K562 (cell line): ENCODE measurements at regions not wholly inside any gene's neighbourhood (a gene's known extent, or its start where the extent isn't known, plus 50 kb on each side); places are given as distances from the start of the nearest gene placed in this dataset.

Experiments used
- ATF3 ChIP-seq, 2 experiments: fragments of 450-650 bp in 1 of 2; sonication (generic) in 1 of 2; formaldehyde crosslinking in 1 of 2; IDR thresholded peaks in 1 of 2; conservative IDR thresholded peaks in 1 of 2; 2 replicates each; pipeline versions ENCODE4 v1.6.1 to v1.8.1; 2016 to 2023; ENCODE audit warnings: mild to moderate bottlenecking in 2 of 2, moderate library complexity in 2 of 2, inconsistent platforms in 1 of 2, missing genetic modification reagents in 1 of 2
- BHLHE40 ChIP-seq: IDR thresholded peaks from 2 replicates; pipeline ENCODE4 v1.6.1; 2011; ENCODE audit warnings: low read length, improper control_type of control experiment
- CC2D1A ChIP-seq: fragments of 450-650 bp; IDR thresholded peaks from 2 replicates; pipeline ENCODE4 v1.6.1; 2017; ENCODE audit warnings: mild to moderate bottlenecking
- CREB5 ChIP-seq: fragments of 250-450 bp; sonication (Bioruptor Pico); IDR thresholded peaks from 2 replicates; pipeline ENCODE4 v1.5.0; 2020; ENCODE audit warnings: mild to moderate bottlenecking
- DNMT1 ChIP-seq: fragments of 450-650 bp; IDR thresholded peaks from 2 replicates; pipeline ENCODE4 v1.6.1; 2016; ENCODE audit warnings: antibody characterized with exemption, mild to moderate bottlenecking
- EP400 ChIP-seq: fragments of 450-650 bp; IDR thresholded peaks from 2 replicates; pipeline ENCODE4 v1.6.1; 2017; ENCODE audit warnings: antibody characterized with exemption, mild to moderate bottlenecking, moderate library complexity
- HCFC1 ChIP-seq: IDR thresholded peaks from 2 replicates; pipeline ENCODE4 v1.6.1; 2012; ENCODE audit warnings: low read depth, low read length, improper control_type of control experiment
- NRF1 ChIP-seq, 2 experiments: fragments of 450-650 bp; IDR thresholded peaks in 1 of 2; conservative IDR thresholded peaks in 1 of 2; 2 replicates each; pipeline ENCODE4 v1.6.1; 2014; ENCODE audit warnings: mild to moderate bottlenecking in 2 of 2
- POLR3A ChIP-seq: IDR thresholded peaks from 2 replicates; pipeline ENCODE4 v1.6.1; 2011; ENCODE audit warnings: borderline replicate concordance, mild to moderate bottlenecking, moderate library complexity; ENCODE audit not compliant: insufficient read length, insufficient read depth; ENCODE audit errors: extremely low read depth
- RBM22 ChIP-seq: fragments of 200-400 bp; formaldehyde crosslinking; IDR thresholded peaks from 2 replicates; pipeline ENCODE4 v1.6.1; 2018; ENCODE audit warnings: low read length, low read depth; ENCODE audit not compliant: poor library complexity, severe bottlenecking
- SAFB2 ChIP-seq: fragments of 200-400 bp; formaldehyde crosslinking; IDR thresholded peaks from 2 replicates; pipeline ENCODE4 v1.6.1; 2018; ENCODE audit warnings: borderline replicate concordance, low read length, low read depth, moderate library complexity; ENCODE audit not compliant: severe bottlenecking
- SMARCA5 ChIP-seq: fragments of 450-650 bp; IDR thresholded peaks from 2 replicates; pipeline ENCODE4 v1.6.1; 2016
- SNRNP70 ChIP-seq: fragments of 200-400 bp; formaldehyde crosslinking; optimal IDR thresholded peaks from 2 replicates; pipeline ENCODE3; 2017; ENCODE audit warnings: low read depth, low read length
- SP1 ChIP-seq: sonication (generic); formaldehyde crosslinking; IDR thresholded peaks from 2 replicates; pipeline ENCODE4 v1.8.1; 2022; ENCODE audit warnings: mild to moderate bottlenecking, missing genetic modification reagents
- THRB ChIP-seq: fragments of 450-650 bp; formaldehyde crosslinking; conservative IDR thresholded peaks from 2 replicates; pipeline ENCODE4 v1.4.0; 2022; ENCODE audit warnings: mild to moderate bottlenecking, missing genetic modification characterization
- TRIM24 ChIP-seq, 2 experiments: fragments of 450-650 bp; IDR thresholded peaks; 2 replicates each; pipeline ENCODE4 v1.6.1; 2016
- TSC22D4 ChIP-seq: fragments of 450-650 bp; IDR thresholded peaks from 2 replicates; pipeline ENCODE4 v1.6.1; 2016; ENCODE audit warnings: missing genetic modification characterization, missing biosample characterization, control low read depth
- XRCC3 ChIP-seq: fragments of 450-650 bp; IDR thresholded peaks from 2 replicates; pipeline ENCODE4 v1.6.1; 2017; ENCODE audit warnings: mild to moderate bottlenecking, moderate library complexity
- ZBTB49 ChIP-seq: sonication (generic); formaldehyde crosslinking; IDR thresholded peaks from 2 replicates; pipeline ENCODE4 v1.8.0; 2022; ENCODE audit warnings: missing genetic modification reagents, mild to moderate bottlenecking, borderline replicate concordance
- ZFP30 ChIP-seq: fragments of 250-450 bp; sonication (Bioruptor Pico); IDR thresholded peaks from 2 replicates; pipeline ENCODE4 v1.8.0; 2022; ENCODE audit warnings: moderate library complexity, mild to moderate bottlenecking, inconsistent platforms, borderline replicate concordance
- ZNF217 ChIP-seq: sonication (generic); formaldehyde crosslinking; IDR thresholded peaks from 2 replicates; pipeline ENCODE4 v1.8.0; 2022; ENCODE audit warnings: mild to moderate bottlenecking, missing genetic modification reagents
- ZNF436 ChIP-seq: fragments of 250-450, 450-650 bp; sonication (Bioruptor Pico); formaldehyde crosslinking; IDR thresholded peaks from 2 replicates; pipeline ENCODE4 v1.7.0; 2020; ENCODE audit warnings: mild to moderate bottlenecking
- TF ChIP-seq, protein P1 (sequence below): fragments of 450-650 bp; IDR thresholded peaks from one replicate; pipeline ENCODE4 v1.6.1; 2018; ENCODE audit warnings: mild to moderate bottlenecking, moderate library complexity; ENCODE audit not compliant: partially characterized antibody

GRCh38 chr6:15090145-15090579, 155.7 kb upstream of the JARID2 start (continued):
- TF ChIP-seq ATF3 (IDR thresholded peaks at IDR 0.05) (no peak), ATF3 (CRISPR knock-in tag; conservative IDR thresholded peaks at IDR 0.05) (no peak), SAFB2 (no peak), EP400 (no peak), ZNF436 (CRISPR knock-in tag) (0 out of 2 replicates have a peak, but pooled peaks have one; percentile 28), SMARCA5 (no peak), ZNF217 (no peak), BHLHE40 (no peak), THRB (CRISPR knock-in tag) (no peak), TSC22D4 (tag) (no peak), ZBTB49 (CRISPR knock-in tag) (no peak), XRCC3 (no peak), CREB5 (CRISPR knock-in tag) (no peak), CC2D1A (no peak), SP1 (CRISPR knock-in tag) (no peak), ZFP30 (CRISPR knock-in tag) (no peak), NRF1 (conservative IDR thresholded peaks at IDR 0.05 in 1 of 2, IDR thresholded peaks at IDR 0.05 in 1 of 2) (peak; percentile 14 to 27; a peak in 1 of 4 replicates), HCFC1 (no peak), SNRNP70 (no peak), DNMT1 (no peak), RBM22 (no peak), TRIM24 (IDR thresholded peaks at IDR 0.05) (0 out of 4 replicates have a peak, but pooled peaks of 1 of the 2 experiments have one; percentile 24), POLR3A (no peak)
- TF ChIP-seq, protein P1, sequence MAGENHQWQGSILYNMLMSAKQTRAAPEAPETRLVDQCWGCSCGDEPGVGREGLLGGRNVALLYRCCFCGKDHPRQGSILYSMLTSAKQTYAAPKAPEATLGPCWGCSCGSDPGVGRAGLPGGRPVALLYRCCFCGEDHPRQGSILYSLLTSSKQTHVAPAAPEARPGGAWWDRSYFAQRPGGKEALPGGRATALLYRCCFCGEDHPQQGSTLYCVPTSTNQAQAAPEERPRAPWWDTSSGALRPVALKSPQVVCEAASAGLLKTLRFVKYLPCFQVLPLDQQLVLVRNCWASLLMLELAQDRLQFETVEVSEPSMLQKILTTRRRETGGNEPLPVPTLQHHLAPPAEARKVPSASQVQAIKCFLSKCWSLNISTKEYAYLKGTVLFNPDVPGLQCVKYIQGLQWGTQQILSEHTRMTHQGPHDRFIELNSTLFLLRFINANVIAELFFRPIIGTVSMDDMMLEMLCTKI, result no peak
